ENCODE measurements at regions not wholly inside any gene's neighbourhood (a gene's known extent, or its start where the extent isn't known, plus 50 kb on each side); places are given as distances from the start of the nearest gene placed in this dataset.
"Not testable (repeated sequence)": the region's sequence is repeated elsewhere in the genome, so short reads cannot be mapped to it uniquely, and the experiment has no call there.

- not testable (repeated sequence) for H3K4me1 Mint-ChIP-seq; H3K9me3 Mint-ChIP-seq; ATAC-seq (replicated peaks); H3K36me3 Mint-ChIP-seq (ENCODE audit: low read depth); H3K4me3 Mint-ChIP-seq; H3K27ac Mint-ChIP-seq; H3K27me3 Mint-ChIP-seq
These were observed 428.4 kb upstream of the SULF2 start for GRCh38 chr20:48213635-48214034.

- no peak overlapping the region for H3K27ac Mint-ChIP-seq
These were observed 427.7 kb upstream of the SULF2 start for GRCh38 chr20:48212806-48213509.

GRCh38 chr20:48211847-48212246, 426.6 kb upstream of the SULF2 start:
- Mint-ChIP-seq H3K9me3 (no peaks in the 10 kb centered on the region), H3K4me1 (no peaks in the 10 kb centered on the region), H3K27me3 (peaks cover 6% of the 10 kb centered on the region), H3K36me3 (ENCODE audit: low read depth) (no peaks in the 10 kb centered on the region), H3K4me3 (no peak overlapping the region), H3K27ac (no peak overlapping the region)
- ATAC-seq (replicated peaks): no peak

More at GRCh38 chr20:48212806-48213509, 427.7 kb upstream of the SULF2 start:
- Mint-ChIP-seq H3K9me3 (no peaks in the 10 kb centered on the region), H3K4me1 (no peaks in the 10 kb centered on the region), H3K27me3 (peaks cover 6% of the 10 kb centered on the region), H3K4me3 (no peak overlapping the region), H3K36me3 (ENCODE audit: low read depth) (no peaks in the 10 kb centered on the region)
- ATAC-seq (replicated peaks): no peak

GRCh38 chr20:48211238-48211637, 426.0 kb upstream of the SULF2 start:
- no peak overlapping the region for H3K27ac Mint-ChIP-seq
- peaks cover 6% of the 10 kb centered on the region for H3K27me3 Mint-ChIP-seq
- no peak for ATAC-seq (replicated peaks)
- no peaks in the 10 kb centered on the region for H3K36me3 Mint-ChIP-seq (ENCODE audit: low read depth)
- no peaks in the 10 kb centered on the region for H3K9me3 Mint-ChIP-seq
- no peak overlapping the region for H3K4me3 Mint-ChIP-seq
- H3K4me1 Mint-ChIP-seq: no peaks in the 10 kb centered on the region

- no peaks in the 10 kb centered on the region for H3K36me3 Mint-ChIP-seq (ENCODE audit: low read depth)
- H3K9me3 Mint-ChIP-seq: no peaks in the 10 kb centered on the region
- H3K4me1 Mint-ChIP-seq: no peaks in the 10 kb centered on the region
- no peak for ATAC-seq (replicated peaks)
- no peak overlapping the region for H3K27ac Mint-ChIP-seq
- H3K27me3 Mint-ChIP-seq: peaks cover 6% of the 10 kb centered on the region
- H3K4me3 Mint-ChIP-seq: no peak overlapping the region
These were observed 425.1 kb upstream of the SULF2 start for GRCh38 chr20:48210111-48211027.

- no peak overlapping the region for H3K27ac Mint-ChIP-seq
- peaks cover 4% of the 10 kb centered on the region for H3K27me3 Mint-ChIP-seq
- no peak for ATAC-seq (replicated peaks)
- H3K36me3 Mint-ChIP-seq (ENCODE audit: low read depth): no peaks in the 10 kb centered on the region
- no peaks in the 10 kb centered on the region for H3K4me1 Mint-ChIP-seq
- H3K4me3 Mint-ChIP-seq: no peak overlapping the region
- no peaks in the 10 kb centered on the region for H3K9me3 Mint-ChIP-seq
These were observed 423.8 kb upstream of the SULF2 start for GRCh38 chr20:48209102-48209501.

GRCh38 chr20:48208176-48208575, 422.9 kb upstream of the SULF2 start:
- Mint-ChIP-seq H3K27me3 (peaks cover 7% of the 10 kb centered on the region), H3K27ac (no peak overlapping the region), H3K36me3 (ENCODE audit: low read depth) (no peaks in the 10 kb centered on the region), H3K9me3 (no peaks in the 10 kb centered on the region), H3K4me3 (no peak overlapping the region), H3K4me1 (no peaks in the 10 kb centered on the region)
- no peak for ATAC-seq (replicated peaks)

- H3K27me3 Mint-ChIP-seq: peaks cover 7% of the 10 kb centered on the region
- H3K36me3 Mint-ChIP-seq (ENCODE audit: low read depth): no peaks in the 10 kb centered on the region
- H3K27ac Mint-ChIP-seq: no peak overlapping the region
- no peaks in the 10 kb centered on the region for H3K9me3 Mint-ChIP-seq
- no peak for ATAC-seq (replicated peaks)
- no peak overlapping the region for H3K4me3 Mint-ChIP-seq
- H3K4me1 Mint-ChIP-seq: no peaks in the 10 kb centered on the region
These were observed 422.2 kb upstream of the SULF2 start for GRCh38 chr20:48207505-48207904.

- peaks cover 4% of the 10 kb centered on the region for H3K27me3 Mint-ChIP-seq
- H3K4me3 Mint-ChIP-seq: no peak overlapping the region
- H3K36me3 Mint-ChIP-seq (ENCODE audit: low read depth): no peaks in the 10 kb centered on the region
- no peaks in the 10 kb centered on the region for H3K9me3 Mint-ChIP-seq
- ATAC-seq (replicated peaks): no peak
- H3K4me1 Mint-ChIP-seq: no peaks in the 10 kb centered on the region
- H3K27ac Mint-ChIP-seq: no peak overlapping the region
These were observed 420.5 kb upstream of the SULF2 start for GRCh38 chr20:48205786-48206185.

- H3K27ac Mint-ChIP-seq: no peak overlapping the region
- no peak for ATAC-seq (replicated peaks)
- no peak overlapping the region for H3K4me3 Mint-ChIP-seq
- no peaks in the 10 kb centered on the region for H3K36me3 Mint-ChIP-seq (ENCODE audit: low read depth)
- peaks cover 4% of the 10 kb centered on the region for H3K27me3 Mint-ChIP-seq
- no peaks in the 10 kb centered on the region for H3K4me1 Mint-ChIP-seq
- H3K9me3 Mint-ChIP-seq: no peaks in the 10 kb centered on the region
These were observed 420.1 kb upstream of the SULF2 start for GRCh38 chr20:48205281-48205782.

- Mint-ChIP-seq H3K27me3 (peaks cover 4% of the 10 kb centered on the region), H3K36me3 (ENCODE audit: low read depth) (no peaks in the 10 kb centered on the region), H3K9me3 (no peaks in the 10 kb centered on the region), H3K27ac (no peak overlapping the region), H3K4me1 (no peaks in the 10 kb centered on the region), H3K4me3 (no peak overlapping the region)
- no peak for ATAC-seq (replicated peaks)
These were observed 419.2 kb upstream of the SULF2 start for GRCh38 chr20:48204499-48204898.

GRCh38 chr20:48203252-48203651, 418.0 kb upstream of the SULF2 start:
- no peaks in the 10 kb centered on the region for H3K36me3 Mint-ChIP-seq (ENCODE audit: low read depth)
- no peak for ATAC-seq (replicated peaks)
- no peaks in the 10 kb centered on the region for H3K4me1 Mint-ChIP-seq
- H3K27ac Mint-ChIP-seq: no peak overlapping the region
- H3K4me3 Mint-ChIP-seq: no peak overlapping the region
- H3K27me3 Mint-ChIP-seq: peaks cover 4% of the 10 kb centered on the region
- no peaks in the 10 kb centered on the region for H3K9me3 Mint-ChIP-seq

GRCh38 chr20:48202334-48203113, 417.2 kb upstream of the SULF2 start:
- Mint-ChIP-seq H3K4me3 (no peak overlapping the region), H3K36me3 (ENCODE audit: low read depth) (no peaks in the 10 kb centered on the region), H3K27me3 (peaks cover 4% of the 10 kb centered on the region), H3K9me3 (no peaks in the 10 kb centered on the region), H3K4me1 (no peaks in the 10 kb centered on the region), H3K27ac (no peak overlapping the region)
- no peak for ATAC-seq (replicated peaks)

GRCh38 chr20:48201885-48202284, 416.6 kb upstream of the SULF2 start:
- Mint-ChIP-seq H3K36me3 (ENCODE audit: low read depth) (no peaks in the 10 kb centered on the region), H3K4me3 (no peak overlapping the region), H3K4me1 (no peaks in the 10 kb centered on the region), H3K9me3 (no peaks in the 10 kb centered on the region), H3K27me3 (peaks cover 4% of the 10 kb centered on the region), H3K27ac (no peak overlapping the region)
- no peak for ATAC-seq (replicated peaks)

Measured in activated T-helper 17 cell treated with anti-CD3 and anti-CD28 coated beads, Interleukin-2, amount 50 U/mL, for 72 hours (primary cell).